H1 (cell line): ENCODE measurements at regions not wholly inside any gene's neighbourhood (a gene's known extent, or its start where the extent isn't known, plus 50 kb on each side); places are given as distances from the start of the nearest gene placed in this dataset.

ENCODE experiments used
- CTCF ChIA-PET: fragments of 300-600 bp; sonication (Branson Sonifier 250); formaldehyde crosslinking; loops from one replicate; lab custom pipeline; 2021; ENCODE audit not compliant: partially characterized antibody; lab: Charles Lee
- POLR2A ChIA-PET: fragments of 300-600 bp; sonication (Branson Sonifier 250); formaldehyde crosslinking; loops from one replicate; lab custom pipeline; 2021; ENCODE audit warnings: inconsistent platforms; ENCODE audit not compliant: partially characterized antibody; lab: Charles Lee
- DNase-seq, 2 experiments: peaks; one replicate each; pipeline versions ENCODE4 v3.0.0 to v3.0.0-alpha.2; 2010 to 2022; ENCODE audit warnings: low spot score in 2 of 2, low read depth in 1 of 2, mixed read lengths in 1 of 2
- FAIRE-seq: peaks from 2 replicates; lab custom pipeline; 2011; peaks lifted over from hg19 to GRCh38; lab: Jason Lieb, UNC
- H2AFZ ChIP-seq: 2 replicates; pipeline ENCODE4 v1.8.1; 2012; ENCODE audit warnings: low read length, inconsistent platforms
- H2AK5ac ChIP-seq: 2 replicates; pipeline ENCODE4 v1.6.1; 2013; ENCODE audit warnings: low read depth, low read length
- H2BK120ac ChIP-seq: replicated peaks from 2 replicates; pipeline ENCODE3; 2013; ENCODE audit warnings: low read depth, low read length, inconsistent platforms
- H2BK12ac ChIP-seq: 2 replicates; pipeline ENCODE4 v1.6.1; 2013; ENCODE audit warnings: low read depth, low read length
- H2BK15ac ChIP-seq: 2 replicates; pipeline ENCODE4 v1.6.1; 2013; ENCODE audit warnings: low read length
- H2BK20ac ChIP-seq: 2 replicates; pipeline ENCODE4 v1.6.1; 2013; ENCODE audit warnings: low read length
- H2BK5ac ChIP-seq: 2 replicates; pipeline ENCODE4 v1.6.1; 2013; ENCODE audit warnings: low read depth, low read length
- H3K14ac ChIP-seq: 2 replicates; pipeline ENCODE4 v1.6.1; 2013; ENCODE audit warnings: inconsistent platforms; ENCODE audit not compliant: insufficient read length
- H3K18ac ChIP-seq: 2 replicates; pipeline ENCODE4 v1.6.1; 2013; ENCODE audit warnings: low read length; ENCODE audit errors: extremely low read depth
- H3K23ac ChIP-seq: 2 replicates; pipeline ENCODE4 v1.6.1; 2013; ENCODE audit warnings: inconsistent platforms; ENCODE audit not compliant: insufficient read length
- H3K23me2 ChIP-seq: 2 replicates; pipeline ENCODE4 v1.6.1; 2013; ENCODE audit warnings: low read depth, low read length
- H3K27ac ChIP-seq: 2 replicates; pipeline ENCODE4 v1.6.1; 2011; ENCODE audit warnings: low read depth, low read length, inconsistent platforms
- H3K27me3 ChIP-seq, 4 experiments: replicated peaks in 1 of 4; 1 replicate in 1 of 4; 2 replicates in 3 of 4; pipeline versions ENCODE4 v1.6.1 to v1.8.1; 2011 to 2013; ENCODE audit warnings: low read length in 3 of 4, mild to moderate bottlenecking in 3 of 4, inconsistent platforms in 2 of 4, mixed read lengths in 2 of 4, moderate library complexity in 1 of 4; ENCODE audit not compliant: control insufficient read depth in 3 of 4, insufficient read depth in 3 of 4; ENCODE audit errors: extremely low read depth in 1 of 4
- H3K36me3 ChIP-seq, 4 experiments: 2 replicates each; pipeline versions ENCODE4 v1.6.1 to v1.8.1; 2011 to 2013; ENCODE audit warnings: mild to moderate bottlenecking in 4 of 4, low read length in 3 of 4, moderate library complexity in 2 of 4, control low read depth in 1 of 4, inconsistent platforms in 1 of 4; ENCODE audit not compliant: insufficient read depth in 4 of 4, control insufficient read depth in 2 of 4
- H3K4ac ChIP-seq: replicated peaks from 2 replicates; pipeline ENCODE3; 2013; ENCODE audit warnings: low read length, low read depth, mixed read lengths, inconsistent platforms; ENCODE audit not compliant: insufficient read length
- H3K4me1 ChIP-seq, 4 experiments: replicated peaks in 1 of 4; 1 replicate in 1 of 4; 2 replicates in 3 of 4; pipeline versions ENCODE4 v1.6.1 to v1.8.1; 2011 to 2013; ENCODE audit warnings: low read length in 3 of 4, inconsistent platforms in 2 of 4, mixed read lengths in 1 of 4; ENCODE audit not compliant: insufficient read depth in 4 of 4, control insufficient read depth in 3 of 4
- H3K4me2 ChIP-seq, 2 experiments: 2 replicates each; pipeline versions ENCODE4 v1.6.1 to v1.8.1; 2011 to 2013; ENCODE audit warnings: low read depth in 2 of 2, low read length in 2 of 2, control low read depth in 1 of 2, inconsistent platforms in 1 of 2, mild to moderate bottlenecking in 1 of 2; ENCODE audit not compliant: insufficient read depth in 1 of 2
- H3K4me3 ChIP-seq, 4 experiments: fragments of 200-600, 300-600 bp in 1 of 4; sonication (generic), shearing (Covaris generic), sonication (Bioruptor Twin) in 1 of 4; 2 replicates each; pipeline versions ENCODE4 v1.5.1 to v1.8.1; 2011 to 2016; ENCODE audit warnings: low read length in 4 of 4, low read depth in 3 of 4, control low read depth in 2 of 4, inconsistent platforms in 2 of 4, mild to moderate bottlenecking in 2 of 4, mixed read lengths in 1 of 4, moderate library complexity in 1 of 4; ENCODE audit not compliant: insufficient read depth in 2 of 4; ENCODE audit errors: extremely low read depth in 1 of 4
- H3K56ac ChIP-seq: replicated peaks from 2 replicates; pipeline ENCODE3; 2013; ENCODE audit warnings: low read depth, mild to moderate bottlenecking, mixed read lengths, low read length, inconsistent platforms; ENCODE audit not compliant: insufficient read length
- H3K79me1 ChIP-seq: 2 replicates; pipeline ENCODE4 v1.6.1; 2013; ENCODE audit warnings: low read depth, low read length, control low read depth
- H3K79me2 ChIP-seq, 2 experiments: 2 replicates each; pipeline versions ENCODE4 v1.6.1 to v1.8.1; 2012 to 2013; ENCODE audit warnings: low read length in 2 of 2, mild to moderate bottlenecking in 2 of 2, inconsistent platforms in 1 of 2; ENCODE audit not compliant: insufficient read depth in 2 of 2, control insufficient read depth in 1 of 2
- H3K9ac ChIP-seq, 4 experiments: replicated peaks in 1 of 4; 1 replicate in 1 of 4; 2 replicates in 3 of 4; pipeline versions ENCODE4 v1.6.1 to v1.8.1; 2011 to 2013; ENCODE audit warnings: low read depth in 3 of 4, low read length in 3 of 4, control low read depth in 2 of 4, mild to moderate bottlenecking in 2 of 4, moderate library complexity in 2 of 4, inconsistent platforms in 1 of 4; ENCODE audit errors: extremely low read depth in 1 of 4
- H3K9me3 ChIP-seq, 2 experiments: 2 replicates each; pipeline versions ENCODE4 v1.6.1 to v1.8.1; 2012 to 2013; ENCODE audit warnings: mild to moderate bottlenecking in 2 of 2, moderate library complexity in 2 of 2, control low read depth in 1 of 2, inconsistent platforms in 1 of 2, low read depth in 1 of 2, low read length in 1 of 2, mixed read lengths in 1 of 2; ENCODE audit not compliant: insufficient read depth in 2 of 2
- H4K20me1 ChIP-seq, 2 experiments: replicated peaks in 1 of 2; 2 replicates each; pipeline versions ENCODE3 to v1.8.1; 2011 to 2013; ENCODE audit warnings: inconsistent platforms in 2 of 2, low read length in 2 of 2, mild to moderate bottlenecking in 1 of 2; ENCODE audit not compliant: insufficient read depth in 2 of 2, control insufficient read depth in 1 of 2
- H4K5ac ChIP-seq: 2 replicates; pipeline ENCODE4 v1.6.1; 2013; ENCODE audit warnings: low read length, low read depth, mixed read lengths, inconsistent platforms; ENCODE audit not compliant: insufficient read length
- H4K8ac ChIP-seq: 2 replicates; pipeline ENCODE4 v1.8.0; 2013; ENCODE audit warnings: mild to moderate bottlenecking, moderate library complexity, low read length, inconsistent platforms; ENCODE audit not compliant: insufficient read depth; ENCODE audit errors: extremely low read depth
- H4K91ac ChIP-seq: replicated peaks from 2 replicates; pipeline ENCODE3; 2013; ENCODE audit warnings: low read length, mixed read lengths, inconsistent platforms; ENCODE audit not compliant: insufficient read length
- CREB1 ChIP-seq: IDR thresholded peaks from 2 replicates; pipeline ENCODE4 v1.6.1; 2012; ENCODE audit warnings: inconsistent platforms
- CTBP2 ChIP-seq: IDR thresholded peaks from 2 replicates; pipeline ENCODE4 v1.7.0; 2011; ENCODE audit warnings: borderline replicate concordance, mild to moderate bottlenecking, moderate library complexity, mixed read lengths, low read length; ENCODE audit not compliant: insufficient read depth, insufficient read length
- EP300 ChIP-seq, 2 experiments: IDR thresholded peaks; 1 replicate in 1 of 2; 2 replicates in 1 of 2; pipeline ENCODE4 v1.6.1; 2011 to 2012; ENCODE audit warnings: low read depth in 2 of 2, low read length in 2 of 2, mild to moderate bottlenecking in 2 of 2, borderline replicate concordance in 1 of 2, inconsistent platforms in 1 of 2, moderate library complexity in 1 of 2
- HDAC2 ChIP-seq, 2 experiments: fragments of 300-600 bp in 1 of 2; sonication (generic) in 1 of 2; IDR thresholded peaks; 2 replicates each; pipeline ENCODE4 v1.6.1; 2011 to 2012; ENCODE audit warnings: low read depth in 2 of 2, low read length in 2 of 2, mild to moderate bottlenecking in 2 of 2, moderate library complexity in 2 of 2, borderline replicate concordance in 1 of 2, inconsistent platforms in 1 of 2
- KDM4A ChIP-seq: IDR thresholded peaks from one replicate; pipeline ENCODE4 v1.7.1; 2012; ENCODE audit warnings: low read depth, mild to moderate bottlenecking, moderate library complexity, low read length, inconsistent platforms; ENCODE audit not compliant: severe bottlenecking
- RAD21 ChIP-seq, 2 experiments: IDR thresholded peaks in 1 of 2; conservative IDR thresholded peaks in 1 of 2; 2 replicates each; pipeline ENCODE4 v1.6.1; 2011; ENCODE audit warnings: low read depth in 2 of 2, low read length in 2 of 2, improper control_type of control experiment in 1 of 2, inconsistent platforms in 1 of 2, mild to moderate bottlenecking in 1 of 2, moderate library complexity in 1 of 2
- TAF7 ChIP-seq: optimal IDR thresholded peaks from 2 replicates; pipeline ENCODE3; 2011; ENCODE audit warnings: low read depth, mild to moderate bottlenecking, inconsistent platforms, low read length, moderate library complexity, borderline replicate concordance
- TEAD4 ChIP-seq: IDR thresholded peaks from 2 replicates; pipeline ENCODE4 v1.6.1; 2012; ENCODE audit warnings: low read depth, low read length, inconsistent platforms, mixed read lengths
- WGBS, 2 experiments: shearing (Covaris generic) in 1 of 2; methylation state at CpG; one replicate each; pipeline versions ENCODE4 v1.1.6 to v1.1.7; 2013 to 2015; ENCODE audit warnings: low lambda C conversion rate in 2 of 2, mixed read lengths in 2 of 2, inconsistent platforms in 1 of 2, low coverage in 1 of 2, missing lambda C conversion rate in 1 of 2; ENCODE audit not compliant: insufficient replicate concordance in 2 of 2, insufficient coverage in 1 of 2, insufficient read length in 1 of 2; ENCODE audit errors: extremely low coverage in 1 of 2, missing lambda C conversion rate in 1 of 2; 5-methylcytosine and 5-hydroxymethylcytosine counted together
- TF ChIP-seq, protein P1 (sequence below): IDR thresholded peaks from 2 replicates; pipeline ENCODE4 v1.6.1; 2012; ENCODE audit warnings: inconsistent platforms
- TF ChIP-seq, protein P2 (sequence below): IDR thresholded peaks from 2 replicates; pipeline ENCODE4 v1.6.1; 2012; ENCODE audit warnings: inconsistent platforms

DNA sequence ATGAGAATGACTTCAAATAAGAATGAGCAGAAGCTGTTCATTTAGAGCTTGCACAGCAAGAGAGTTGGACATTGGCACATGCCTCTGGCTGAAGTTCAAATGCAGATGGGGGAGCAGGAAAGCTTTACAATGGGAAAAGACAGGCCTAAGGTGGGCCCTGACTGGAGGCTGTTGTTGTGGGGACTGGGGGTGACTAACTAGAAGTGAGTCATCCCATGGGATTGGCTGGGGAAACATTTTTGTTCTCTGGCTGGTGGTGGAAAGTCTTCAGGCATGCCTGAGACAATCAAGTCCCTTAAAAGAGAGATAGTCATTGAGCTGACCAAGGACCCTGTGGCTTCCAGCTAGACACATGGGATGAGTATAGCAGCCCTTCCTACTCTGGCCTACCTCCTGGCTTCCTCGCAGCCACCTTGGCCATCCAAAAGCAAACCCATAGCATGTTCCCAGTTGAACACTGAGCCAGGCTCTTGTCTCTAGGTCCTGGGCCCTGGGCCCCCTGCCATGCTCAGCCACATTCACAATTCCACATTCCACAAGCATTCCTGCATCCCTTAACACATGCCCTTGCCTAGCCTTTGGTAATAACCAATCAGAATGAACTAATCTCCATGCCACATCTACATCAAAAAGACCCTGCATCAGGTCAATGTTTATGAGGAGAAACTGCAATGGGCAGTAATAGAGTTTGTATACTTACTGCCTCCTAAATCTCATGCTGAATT lies 873.4 kb downstream of the NLGN4Y start:
- H3K56ac ChIP-seq = no peak overlapping the region
- peak overlapping the region; percentile 52 for H3K27ac ChIP-seq
- no peaks in the 10 kb centered on the region for H3K27me3 ChIP-seq
- H2BK20ac ChIP-seq = peak overlapping the region; percentile 90; the same call in 1 of the 2 replicates
- H3K18ac ChIP-seq = peak overlapping the region; percentile 71
- POLR2A ChIA-PET = interaction anchor here (1.3 kb wide), 1 partner anchor 28 kb away, joined by 4 read pairs; no protein-coding TSS in a partner anchor
- DNase-seq (peak; percentile 21 to 38), FAIRE-seq (peak; percentile 82)
- peak overlapping the region; percentile 75; the same call in 1 of the 2 replicates for H2BK12ac ChIP-seq
- H2BK5ac ChIP-seq = peak overlapping the region; percentile 78; the same call in 1 of the 2 replicates
- H2BK120ac ChIP-seq = peak overlapping the region; percentile 55
- H3K23ac ChIP-seq = no peak overlapping the region
- peaks cover 0 to 3% (median 2%) of the 10 kb centered on the region in 4 experiments; a peak in 3 of 7 replicates for H3K4me1 ChIP-seq
- H4K20me1 ChIP-seq = no peaks in the 10 kb centered on the region
- H3K23me2 ChIP-seq = no peaks in the 10 kb centered on the region
- H4K8ac ChIP-seq = peak overlapping the region; percentile 5; the same call in 1 of the 2 replicates
- peak overlapping the region; percentile 74 for H4K91ac ChIP-seq
- no peaks in the 10 kb centered on the region; a peak in 1 of 8 replicates for H3K36me3 ChIP-seq
- H2BK15ac ChIP-seq = no peak overlapping the region
- peak overlapping the region; percentile 39 for H3K4ac ChIP-seq
- H3K4me3 ChIP-seq = no peak overlapping the region
- H3K14ac ChIP-seq = no peak overlapping the region
- 88% methylated on average over 1 of the region's 1 CpG; no CpG with 5 or more reads in 1 of the 2 experiments for WGBS, 2 experiments
- CTCF ChIA-PET = no interaction called here
- 0 out of 4 replicates have a peak, but pooled peaks cover 2 to 3% of the 10 kb centered on the region in 2 experiments for H3K9me3 ChIP-seq
- H2AK5ac ChIP-seq = no peak overlapping the region
- H3K79me1 ChIP-seq = no peaks in the 10 kb centered on the region
- H2AFZ ChIP-seq = no peak overlapping the region
- no peak overlapping the region for H4K5ac ChIP-seq
- no peaks in the 10 kb centered on the region for H3K79me2 ChIP-seq
- no peak overlapping the region for H3K4me2 ChIP-seq
- no peak overlapping the region for H3K9ac ChIP-seq
- TF ChIP-seq HDAC2 (IDR thresholded peaks at IDR 0.05; ENCODE audit: borderline replicate concordance in 1 of 2, low read depth in 2 of 2, low read length in 2 of 2) = no peak
- no peak for TF ChIP-seq CREB1
- TF ChIP-seq TAF7 = no peak
- TF ChIP-seq EP300 (IDR thresholded peaks at IDR 0.05; ENCODE audit: borderline replicate concordance in 1 of 2, low read depth in 2 of 2, low read length in 2 of 2) = no peak
- TF ChIP-seq, protein P1, sequence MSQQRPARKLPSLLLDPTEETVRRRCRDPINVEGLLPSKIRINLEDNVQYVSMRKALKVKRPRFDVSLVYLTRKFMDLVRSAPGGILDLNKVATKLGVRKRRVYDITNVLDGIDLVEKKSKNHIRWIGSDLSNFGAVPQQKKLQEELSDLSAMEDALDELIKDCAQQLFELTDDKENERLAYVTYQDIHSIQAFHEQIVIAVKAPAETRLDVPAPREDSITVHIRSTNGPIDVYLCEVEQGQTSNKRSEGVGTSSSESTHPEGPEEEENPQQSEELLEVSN = peak; percentile 11; the same call in 1 of the 2 replicates
- no peak for TF ChIP-seq RAD21 (IDR thresholded peaks at IDR 0.05 in 1 of 2, conservative IDR thresholded peaks at IDR 0.05 in 1 of 2; ENCODE audit: low read depth in 2 of 2, low read length in 2 of 2)
- no peak for TF ChIP-seq CTBP2
- TF ChIP-seq, protein P2, sequence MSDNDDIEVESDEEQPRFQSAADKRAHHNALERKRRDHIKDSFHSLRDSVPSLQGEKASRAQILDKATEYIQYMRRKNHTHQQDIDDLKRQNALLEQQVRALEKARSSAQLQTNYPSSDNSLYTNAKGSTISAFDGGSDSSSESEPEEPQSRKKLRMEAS = peak; percentile 54; the same call in 1 of the 2 replicates
- no peak for TF ChIP-seq KDM4A
- peak; percentile 91 for TF ChIP-seq TEAD4
